ENCODE measurements at regions not wholly inside any gene's neighbourhood (a gene's known extent, or its start where the extent isn't known, plus 50 kb on each side); places are given as distances from the start of the nearest gene placed in this dataset.

- H3K36me3 ChIP-seq = no peaks in the 10 kb centered on the region
- no peaks in the 10 kb centered on the region for H3K4me1 ChIP-seq
- H3K9me3 ChIP-seq = no peaks in the 10 kb centered on the region
- no peak overlapping the region for H3K4me3 ChIP-seq
- H3K27me3 ChIP-seq = no peaks in the 10 kb centered on the region
- no peak overlapping the region for H3K27ac ChIP-seq
- no peak for DNase-seq (ENCODE audit: low spot score in 2 of 2)
- intact Hi-C loops (cut with DNase I) = no loop called here
- no peak for TF ChIP-seq CTCF (IDR thresholded peaks at IDR 0.05)
Observed at GRCh38 chr12:34210689-34211530, 188.6 kb downstream of the ALG10 start.

- H3K4me3 ChIP-seq = no peak overlapping the region
- H3K27ac ChIP-seq = no peak overlapping the region
- no peaks in the 10 kb centered on the region for H3K36me3 ChIP-seq
- no peaks in the 10 kb centered on the region for H3K27me3 ChIP-seq
- DNase-seq (ENCODE audit: low spot score in 2 of 2) = no peak
- H3K9me3 ChIP-seq = no peaks in the 10 kb centered on the region
- H3K4me1 ChIP-seq = no peaks in the 10 kb centered on the region
- no peak for TF ChIP-seq CTCF (IDR thresholded peaks at IDR 0.05)
- intact Hi-C loops (cut with DNase I) = no loop called here
Observed at GRCh38 chr12:34212651-34213050, 190.4 kb downstream of the ALG10 start.

- Histone ChIP-seq H3K36me3 (no peaks in the 10 kb centered on the region), H3K4me1 (no peaks in the 10 kb centered on the region), H3K9me3 (no peaks in the 10 kb centered on the region), H3K27ac (no peak overlapping the region), H3K4me3 (no peak overlapping the region), H3K27me3 (no peaks in the 10 kb centered on the region)
- no peak for TF ChIP-seq CTCF (IDR thresholded peaks at IDR 0.05)
- DNase-seq (ENCODE audit: low spot score in 2 of 2) = no peak
- intact Hi-C loops (cut with DNase I) = no loop called here
Observed at GRCh38 chr12:34214011-34214410, 191.7 kb downstream of the ALG10 start.

GRCh38 chr12:34215213-34215892, 193.1 kb downstream of the ALG10 start:
- Histone ChIP-seq H3K36me3 (no peaks in the 10 kb centered on the region), H3K27me3 (no peaks in the 10 kb centered on the region), H3K4me3 (no peak overlapping the region), H3K9me3 (no peaks in the 10 kb centered on the region), H3K27ac (no peak overlapping the region), H3K4me1 (no peaks in the 10 kb centered on the region)
- intact Hi-C loops (cut with DNase I) = no loop called here
- no peak for DNase-seq (ENCODE audit: low spot score in 2 of 2)
- no peak for TF ChIP-seq CTCF (IDR thresholded peaks at IDR 0.05)

- Histone ChIP-seq H3K4me3 (no peak overlapping the region), H3K9me3 (no peaks in the 10 kb centered on the region), H3K27ac (no peak overlapping the region), H3K27me3 (no peaks in the 10 kb centered on the region), H3K4me1 (no peaks in the 10 kb centered on the region), H3K36me3 (no peaks in the 10 kb centered on the region)
- DNase-seq (ENCODE audit: low spot score in 2 of 2) = no peak
- intact Hi-C loops (cut with DNase I) = loop anchor here (2.0 kb wide), 1 partner anchor 95 kb away; no protein-coding TSS in a partner anchor
- no peak for TF ChIP-seq CTCF (IDR thresholded peaks at IDR 0.05)
Observed at GRCh38 chr12:34215893-34216285, 193.6 kb downstream of the ALG10 start.

Measured in ascending aorta (tissue), 2 donors.